ACHN (cell line): ENCODE measurements at regions not wholly inside any gene's neighbourhood (a gene's known extent, or its start where the extent isn't known, plus 50 kb on each side); places are given as distances from the start of the nearest gene placed in this dataset.
A peak's percentile ranks its signal among the peaks of the same experiment; 100 is the strongest.

Source experiments
- DNase-seq: peaks from one replicate; pipeline ENCODE4 v3.0.0-alpha.2; 2015
- in situ Hi-C: cut with HindIII; loops from 2 replicates; pipeline ENCODE4 v1.10.0; 2017; ENCODE audit warnings: low sequenced_read_pairs, low pct_ligation_motif_present, low pct_unique_long_range_greater_than_20kb

DNA sequence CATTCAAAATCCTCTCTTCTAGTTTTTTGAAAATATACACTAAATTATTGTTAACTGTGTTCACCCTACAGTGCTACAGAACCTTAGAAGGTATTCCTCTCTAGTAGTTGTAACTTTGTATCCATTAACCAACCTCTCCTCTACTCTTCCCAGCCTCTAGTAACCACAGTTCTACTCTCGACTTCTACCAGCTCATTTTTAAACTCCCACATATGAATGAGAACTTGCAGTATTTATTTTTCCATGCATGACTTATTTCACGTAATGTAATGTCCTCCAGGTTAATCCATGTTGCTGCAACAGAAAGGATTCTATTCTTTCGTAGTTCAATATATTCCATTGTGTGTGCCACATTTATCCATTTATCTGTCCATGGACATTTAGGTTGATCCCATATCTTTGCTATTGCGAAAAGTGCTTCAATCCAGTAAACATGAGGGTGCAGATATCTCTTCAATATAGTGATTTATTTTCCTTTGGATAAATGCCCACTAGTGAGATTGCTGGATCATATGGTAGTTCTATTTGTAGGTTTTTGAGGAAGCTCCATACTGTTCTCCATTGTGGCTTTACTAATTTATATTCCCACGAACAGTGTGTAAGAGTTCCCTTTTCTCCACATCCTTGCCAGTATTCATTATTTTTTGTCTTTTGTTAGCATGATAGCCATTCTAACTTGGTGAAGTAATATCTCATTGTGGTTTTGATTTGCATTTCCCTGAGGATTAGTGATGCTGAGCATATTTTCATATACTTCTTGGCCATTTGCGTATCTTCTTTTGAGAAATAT, 113.7 kb upstream of the SMAD3 start:
- DNase-seq, result no peak
- in situ Hi-C loops, result no loop called here

DNA sequence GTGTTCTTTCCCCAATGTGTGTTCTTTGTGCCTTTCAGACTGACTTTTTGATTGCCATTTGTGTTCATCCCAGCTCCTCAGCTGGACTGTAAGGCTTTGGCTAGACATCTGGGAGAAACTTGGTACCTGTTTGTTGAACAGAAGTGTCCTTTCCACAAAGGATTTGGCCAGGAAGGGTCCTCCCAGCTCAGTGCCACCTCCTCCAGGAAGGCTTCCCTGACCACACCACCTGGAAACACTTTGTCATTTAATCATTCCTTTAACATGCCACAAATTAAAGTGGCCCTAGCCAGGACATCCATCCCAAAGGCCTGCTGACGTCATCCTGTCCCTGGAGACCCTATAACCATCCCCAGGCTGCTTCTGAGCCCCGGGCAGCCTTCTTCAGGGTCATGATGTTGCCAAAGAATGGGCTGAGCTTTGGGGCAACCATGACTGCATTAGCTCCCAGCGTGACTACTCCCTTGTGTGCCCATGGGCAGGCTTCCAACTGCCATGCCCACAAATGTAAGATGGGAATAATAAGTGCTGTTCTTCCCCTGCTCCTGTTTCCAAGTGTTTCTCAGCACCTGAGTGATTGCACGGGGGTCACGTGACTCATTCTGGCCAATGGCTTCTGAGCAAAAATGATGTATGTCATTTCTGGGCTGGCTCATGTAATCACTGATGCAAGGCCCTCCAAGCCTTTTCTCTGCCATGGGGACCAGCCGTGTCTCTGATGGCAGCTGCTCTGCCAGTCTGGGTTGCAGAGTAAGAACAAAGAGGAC, 112.5 kb upstream of the SMAD3 start:
- no peak for DNase-seq
- in situ Hi-C loops, result no loop called here

DNA sequence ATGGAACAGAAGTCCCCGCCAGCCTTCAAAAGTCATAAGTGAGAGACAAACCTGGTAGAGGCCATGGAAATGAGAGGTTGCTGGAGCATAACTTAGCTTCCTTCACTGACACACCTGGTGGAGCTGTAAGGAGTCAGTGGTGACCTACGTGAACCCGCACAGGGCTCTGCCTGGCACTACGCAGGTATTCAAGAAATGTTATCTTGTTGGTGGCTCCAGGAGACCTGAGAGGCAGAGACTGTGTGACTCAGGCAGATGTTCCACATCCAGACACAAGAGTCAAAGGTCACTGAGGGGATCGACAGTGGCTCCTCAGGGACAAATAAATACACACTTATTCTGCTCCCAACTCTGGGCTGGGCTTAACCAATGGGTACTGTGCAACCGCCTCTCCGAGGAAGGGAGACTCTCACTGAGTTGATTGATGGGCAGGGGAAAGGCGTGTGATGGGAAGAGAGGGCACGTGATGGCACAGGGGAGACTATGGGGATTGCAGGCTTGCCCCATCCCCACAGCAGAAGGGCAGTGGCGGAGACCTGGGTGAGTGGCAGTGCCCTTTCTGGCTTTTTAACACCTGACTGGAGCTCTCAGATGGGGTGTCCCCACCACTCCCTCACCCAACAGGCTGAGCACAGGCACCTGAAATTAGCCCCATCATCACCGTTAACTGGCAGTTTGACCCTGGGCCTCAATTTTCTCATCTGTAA, 111.7 kb upstream of the SMAD3 start:
- no peak for DNase-seq
- in situ Hi-C loops, result no loop called here

DNA sequence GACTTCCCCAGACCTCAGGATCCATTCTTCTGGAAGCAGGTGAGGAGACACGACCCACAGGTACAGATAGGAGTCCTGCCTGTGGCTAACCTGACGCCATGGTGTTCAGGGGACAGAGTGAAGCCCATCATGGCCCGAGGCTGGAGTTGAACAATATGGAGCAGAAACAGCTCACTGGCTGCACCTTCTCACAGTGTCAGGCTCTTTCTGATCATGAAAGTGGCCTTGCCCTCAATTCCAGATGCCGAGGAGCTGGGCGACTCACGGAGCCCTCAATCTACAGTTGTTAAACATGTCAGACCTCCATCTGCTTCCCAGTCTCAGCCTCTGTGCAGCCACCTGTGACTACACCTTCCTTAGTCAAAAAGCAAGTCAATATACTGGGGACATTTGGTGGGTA, 110.8 kb upstream of the SMAD3 start:
- in situ Hi-C loops, result no loop called here
- DNase-seq, result no peak

DNA sequence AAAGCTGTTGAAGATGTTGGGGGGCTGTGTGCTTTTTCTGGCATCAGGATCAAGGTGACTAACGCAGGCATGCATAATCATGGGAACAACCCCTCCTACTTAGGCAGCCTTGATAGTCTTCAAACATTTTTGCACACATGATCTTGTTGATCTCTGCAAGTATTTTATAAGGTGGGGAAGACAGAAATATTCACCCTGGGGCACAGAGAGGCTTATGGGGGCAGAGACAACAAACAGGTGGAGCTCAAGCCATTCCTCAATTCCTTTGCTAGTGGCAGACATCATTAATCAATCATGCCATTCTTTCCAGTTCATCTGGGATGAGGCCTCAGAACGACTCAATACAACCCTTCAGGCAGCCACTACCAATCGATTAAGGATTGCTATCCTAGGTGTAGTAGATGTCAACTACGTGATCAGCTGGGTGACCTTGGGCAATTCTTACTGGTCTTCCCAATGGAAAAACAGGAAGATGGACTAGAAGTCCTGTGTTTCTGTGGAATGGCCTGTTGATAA, 110.3 kb upstream of the SMAD3 start:
- in situ Hi-C loops, result no loop called here
- no peak for DNase-seq

DNA sequence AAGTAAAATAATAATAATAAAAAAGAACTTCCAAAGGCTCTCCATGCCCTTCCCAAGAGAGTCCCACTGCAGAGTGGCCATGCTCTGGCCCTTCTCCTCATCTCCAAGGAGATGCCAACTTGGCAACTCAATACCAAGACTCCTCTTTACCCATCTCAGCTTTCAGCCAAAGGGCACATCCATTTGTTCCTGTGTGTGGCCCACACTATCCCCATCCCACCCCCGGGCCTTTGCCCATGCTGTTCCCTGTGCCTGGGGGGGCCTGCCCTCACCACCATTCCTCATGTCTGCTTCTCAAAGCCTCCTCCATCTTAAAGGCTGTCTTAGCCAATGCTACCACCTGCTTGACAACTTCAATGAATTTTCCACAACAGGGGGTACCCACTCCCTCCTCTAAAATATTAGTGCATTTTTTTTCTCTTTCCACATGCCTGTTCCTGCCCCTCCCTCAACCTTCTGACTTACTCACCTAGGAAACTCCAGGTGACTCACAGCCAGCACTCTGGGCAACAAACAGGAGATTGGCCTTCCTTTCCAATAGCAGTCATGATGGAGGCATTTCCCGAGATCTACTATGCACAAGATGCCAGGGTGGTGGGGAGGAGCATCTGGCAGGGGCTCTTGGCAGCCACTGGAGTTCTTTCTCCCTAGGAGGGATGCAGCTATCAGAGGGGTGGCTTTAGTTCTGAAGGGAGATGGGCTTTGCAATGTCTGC, 109.4 kb upstream of the SMAD3 start:
- peak; percentile 40 for DNase-seq

DNA sequence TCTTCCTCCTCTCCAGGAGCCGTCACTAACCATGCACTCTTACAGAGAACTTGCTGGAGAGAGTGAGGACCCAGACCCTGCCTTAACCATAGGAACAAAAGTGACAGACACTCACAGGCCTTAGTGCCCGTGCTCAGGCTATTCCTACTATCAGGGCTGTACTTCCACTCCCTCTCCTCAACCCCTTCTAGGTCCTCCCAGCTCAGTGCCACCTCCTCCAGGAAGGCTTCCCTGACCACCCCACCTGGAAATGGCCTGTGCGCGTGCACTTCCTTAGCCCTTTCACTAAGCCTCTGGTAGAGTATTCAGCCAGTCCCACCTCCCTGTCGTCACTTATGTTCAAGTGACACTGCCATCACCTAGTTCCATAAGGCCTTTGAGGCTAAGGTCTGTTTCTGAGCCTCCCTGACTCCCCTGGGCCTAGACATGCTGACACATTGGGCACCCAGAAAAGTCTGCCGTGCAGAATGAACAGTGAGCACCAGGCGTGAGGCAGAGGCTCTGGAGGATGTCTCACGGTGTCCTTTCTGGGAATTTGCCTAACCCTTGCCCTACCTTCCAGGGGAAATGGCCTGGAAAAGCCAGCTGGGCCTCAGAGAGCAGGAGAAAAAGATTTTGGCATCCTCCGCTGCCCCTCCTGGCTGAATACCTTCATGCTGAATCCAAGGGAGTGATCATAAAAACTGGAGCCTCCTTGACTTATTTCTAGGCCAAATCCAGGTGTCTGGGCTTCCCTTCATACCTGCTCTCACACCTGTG, 108.6 kb upstream of the SMAD3 start:
- no peak for DNase-seq
- in situ Hi-C loops, result no loop called here

More for the DNA sequence above, 109.4 kb upstream of the SMAD3 start:
- in situ Hi-C loops, result no loop called here

DNA sequence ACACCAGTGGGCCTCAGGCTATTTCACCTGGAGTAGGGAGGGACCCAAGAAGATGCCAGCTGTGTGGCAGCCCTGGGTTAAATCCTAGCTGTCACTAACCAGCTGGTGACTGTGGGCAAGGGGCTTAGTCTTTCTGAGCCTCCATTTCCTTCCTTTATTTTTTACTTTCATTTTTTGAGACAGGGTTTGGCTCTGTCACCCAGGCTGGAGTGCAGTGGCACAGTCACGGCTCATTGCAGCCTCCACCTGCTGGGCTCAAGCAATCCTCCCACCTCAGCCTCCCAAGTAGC, 108.0 kb upstream of the SMAD3 start:
- DNase-seq, result no peak
- in situ Hi-C loops, result no loop called here

DNA sequence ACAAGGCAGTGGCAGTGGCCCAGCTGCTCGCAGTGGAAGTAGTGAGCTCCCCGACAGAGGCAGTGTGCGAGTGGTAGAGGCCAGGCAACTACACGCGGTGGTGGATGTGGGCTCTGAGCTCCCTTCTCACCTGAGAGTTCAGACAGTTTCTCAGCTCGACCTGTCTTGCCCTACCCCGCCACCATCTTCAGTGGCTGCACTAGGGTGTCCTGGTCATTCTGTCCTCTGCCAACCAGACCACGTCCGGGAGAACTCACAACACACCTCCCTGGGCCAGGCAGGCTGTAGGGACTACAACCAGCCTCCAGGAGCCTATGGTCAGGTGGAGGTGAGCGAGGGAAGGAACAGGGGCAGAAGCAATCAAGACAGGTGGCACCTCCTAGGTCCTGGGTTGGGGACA, 106.3 kb upstream of the SMAD3 start:
- no peak for DNase-seq
- in situ Hi-C loops, result no loop called here

DNA sequence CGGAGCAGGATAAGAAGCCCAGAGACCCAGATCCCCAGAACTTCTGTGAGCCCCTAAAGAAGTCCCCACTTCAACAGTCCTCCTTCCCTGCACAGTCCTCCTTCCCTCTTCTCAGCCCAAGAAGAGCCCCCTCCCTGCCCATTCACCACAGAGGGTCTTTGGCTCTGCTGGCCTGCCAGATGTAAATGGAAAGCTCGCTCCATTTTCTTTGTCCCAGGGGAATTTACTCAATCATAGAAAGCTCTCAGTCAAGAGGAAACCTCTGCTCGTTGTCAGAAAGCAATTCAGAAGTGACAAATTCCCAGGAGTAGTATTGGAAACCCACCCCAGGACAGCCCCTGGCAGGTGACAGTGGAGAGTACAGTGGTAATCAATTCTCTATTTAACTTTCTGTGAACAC, 105.5 kb upstream of the SMAD3 start:
- no peak for DNase-seq
- in situ Hi-C loops, result no loop called here

DNA sequence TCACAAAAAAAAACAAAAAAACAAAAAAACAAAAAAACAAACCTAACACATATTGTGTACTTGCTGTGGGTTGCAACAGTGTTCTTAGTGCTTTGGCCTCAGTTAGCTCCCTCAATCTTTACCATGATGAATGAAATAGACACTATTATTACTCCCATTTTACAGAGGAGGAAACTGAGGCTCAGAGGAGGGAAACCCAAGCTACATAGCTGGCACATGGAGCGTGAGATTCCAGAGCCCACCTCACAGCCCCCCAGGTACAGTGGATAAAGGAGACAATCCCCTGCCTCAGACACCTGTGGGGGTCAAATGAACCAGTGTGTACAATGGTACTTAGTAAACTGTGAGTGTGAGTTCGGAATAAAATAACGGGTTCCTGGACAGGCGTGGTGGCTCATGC, 104.9 kb upstream of the SMAD3 start:
- in situ Hi-C loops, result no loop called here
- DNase-seq, result no peak

DNA sequence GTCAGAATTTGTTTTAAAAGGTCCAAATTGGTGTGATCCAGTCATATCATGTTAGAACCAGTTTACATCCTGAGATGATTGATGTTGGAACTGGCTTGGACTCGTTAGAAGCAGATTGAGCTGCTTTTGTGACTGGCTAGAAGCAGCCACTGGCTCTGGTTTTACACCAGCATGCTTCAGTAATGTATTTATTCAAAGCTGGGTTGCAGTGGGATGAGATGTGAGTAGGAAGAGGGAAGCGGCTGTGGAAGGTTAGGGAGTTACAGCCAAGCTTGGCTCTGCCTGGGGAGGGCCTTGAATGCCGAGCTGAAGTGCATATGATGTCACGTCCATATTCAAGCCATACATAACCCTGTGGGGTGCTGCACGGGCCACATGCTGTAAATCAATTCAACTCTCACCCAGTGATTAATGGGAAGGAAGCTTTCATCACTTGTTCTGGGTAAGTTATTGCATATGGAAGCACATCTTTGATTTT, 104.0 kb upstream of the SMAD3 start:
- no peak for DNase-seq
- in situ Hi-C loops, result no loop called here

DNA sequence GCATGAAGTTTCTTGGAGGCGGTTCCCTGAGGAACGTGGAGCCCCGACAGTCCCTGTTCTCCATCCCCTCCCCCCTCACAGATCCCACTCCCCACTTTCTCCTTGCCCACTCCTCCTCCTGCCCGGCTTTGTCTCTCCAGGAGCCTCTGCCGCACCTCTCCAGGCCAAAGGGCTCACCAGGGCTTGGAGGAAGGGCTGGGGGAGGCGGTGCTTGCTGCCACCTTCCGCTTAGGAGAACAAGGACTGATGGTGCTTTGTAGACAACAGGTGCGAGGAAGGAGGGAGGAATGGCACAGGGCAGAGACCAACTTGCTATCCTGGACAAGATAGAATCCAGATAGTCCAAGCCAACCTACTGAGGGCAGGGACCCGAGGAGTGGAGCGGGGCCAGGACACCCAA, 103.5 kb upstream of the SMAD3 start:
- no peak for DNase-seq
- in situ Hi-C loops, result no loop called here

DNA sequence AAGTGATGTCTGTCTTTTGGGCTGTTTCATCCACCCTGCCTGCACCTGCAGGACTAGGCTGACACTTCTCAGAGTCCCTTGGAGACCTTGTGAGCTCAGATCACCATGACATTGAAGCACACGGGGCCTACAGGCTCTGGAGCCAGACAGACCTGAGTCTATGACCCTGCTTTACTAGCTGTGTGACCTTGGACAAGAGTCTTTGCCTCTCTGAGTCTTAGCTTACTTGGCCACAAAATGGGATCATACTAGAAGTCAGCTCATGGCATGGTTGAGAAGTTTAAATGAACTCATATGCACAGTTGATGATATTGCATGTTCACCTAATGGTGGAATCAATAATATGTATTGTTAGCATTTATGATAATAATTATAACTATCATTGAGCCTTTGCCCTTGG, 102.9 kb upstream of the SMAD3 start:
- no peak for DNase-seq
- in situ Hi-C loops, result no loop called here

DNA sequence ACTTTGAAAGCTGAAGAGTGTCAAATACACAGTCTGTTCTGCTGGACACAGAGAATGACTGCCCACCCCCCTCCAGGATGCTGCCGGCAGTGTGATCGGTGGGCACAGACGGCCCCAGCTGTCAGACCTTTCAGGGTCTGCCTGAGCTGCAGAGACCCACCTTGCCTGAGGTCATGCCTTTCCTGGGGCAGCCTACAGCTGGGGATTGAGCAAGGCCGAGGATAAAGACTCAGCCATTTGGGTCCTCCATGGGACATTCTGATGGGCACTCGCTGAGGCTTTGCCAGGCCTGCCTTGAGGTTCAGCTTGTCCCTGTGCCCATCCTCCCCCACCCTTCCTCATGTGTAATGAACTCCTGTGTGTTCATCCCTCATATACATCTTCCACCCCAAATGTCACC, 102.3 kb upstream of the SMAD3 start:
- DNase-seq, result no peak
- in situ Hi-C loops, result no loop called here

DNA sequence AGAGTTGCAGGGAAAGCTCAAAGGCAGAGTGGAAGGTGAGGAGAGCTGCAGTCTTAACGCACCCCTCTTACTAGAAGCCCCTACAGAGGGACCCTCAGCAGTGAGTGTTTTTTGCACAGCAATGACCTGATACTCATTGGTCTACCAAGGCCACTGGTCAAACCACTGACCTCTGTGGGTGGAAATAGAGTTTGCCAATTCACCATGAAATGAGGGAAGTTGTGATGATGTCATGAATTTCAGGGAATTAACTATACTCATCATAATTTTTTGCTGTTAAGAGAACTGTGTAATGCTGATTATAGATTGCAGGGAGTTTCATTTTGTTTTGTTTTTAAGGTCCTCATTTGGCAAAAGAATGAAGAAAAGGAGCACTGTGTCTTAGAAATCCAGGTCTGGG, 101.7 kb upstream of the SMAD3 start:
- in situ Hi-C loops, result no loop called here

DNA sequence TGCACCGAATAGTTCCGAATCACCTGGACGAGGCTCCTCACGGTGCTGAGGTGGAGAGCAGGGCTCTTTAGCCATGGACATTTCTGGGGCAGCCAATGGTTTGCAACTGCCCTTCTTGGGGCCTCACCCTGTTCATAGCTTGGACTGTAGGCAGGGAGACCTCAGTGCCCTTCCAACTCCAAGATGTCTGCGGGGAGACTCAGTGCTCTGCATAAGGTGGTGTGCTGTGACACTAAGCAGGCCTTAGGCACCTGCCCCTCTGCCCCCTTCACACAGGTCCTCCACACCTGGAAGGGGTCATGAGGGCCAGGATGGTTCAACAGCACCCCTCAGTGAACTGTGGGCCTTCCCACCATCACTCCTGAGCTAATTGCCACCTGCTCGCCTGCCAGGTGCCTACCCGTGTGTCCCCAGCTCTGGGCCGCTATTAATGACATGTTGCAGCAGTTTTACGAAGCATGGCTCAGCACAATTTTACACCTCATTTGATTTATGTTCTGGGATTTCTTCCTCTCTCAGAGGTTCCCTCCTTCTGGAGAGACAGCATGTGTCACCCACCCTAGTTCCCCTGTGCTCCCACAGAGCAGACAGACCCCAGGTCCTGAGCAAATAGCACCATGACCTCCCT, 101.2 kb upstream of the SMAD3 start:
- no peak for DNase-seq
- in situ Hi-C loops, result no loop called here

More for the DNA sequence above, 101.7 kb upstream of the SMAD3 start:
- no peak for DNase-seq

DNA sequence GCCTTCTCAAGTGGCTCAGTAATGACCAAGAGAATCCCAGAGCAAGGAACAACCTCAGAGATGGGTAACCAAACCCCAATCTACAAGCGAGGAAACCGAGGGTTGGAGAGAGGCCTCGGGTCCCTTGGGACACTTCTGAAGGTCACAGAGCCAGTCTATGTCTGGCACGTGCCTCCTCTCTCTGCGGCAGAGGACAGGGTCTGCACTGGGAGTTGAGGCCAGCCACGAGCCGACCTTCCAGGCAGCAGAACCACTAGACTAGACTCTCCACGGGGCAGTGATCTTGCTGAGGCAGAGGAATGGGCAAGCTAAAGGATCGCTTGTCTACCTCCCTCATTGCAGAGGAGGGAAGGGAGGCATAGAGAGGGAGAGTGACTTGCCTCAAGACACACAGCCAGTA, 100.6 kb upstream of the SMAD3 start:
- no peak for DNase-seq
- in situ Hi-C loops, result no loop called here
